GM12892 (cell line): ENCODE measurements at regions not wholly inside any gene's neighbourhood (a gene's known extent, or its start where the extent isn't known, plus 50 kb on each side); places are given as distances from the start of the nearest gene placed in this dataset.

Experiments
- POLR2A ChIP-seq: IDR thresholded peaks from 2 replicates; pipeline ENCODE4 v1.6.1; 2011; ENCODE audit warnings: low read depth, low read length, control low read depth
- POLR2AphosphoS5 ChIP-seq: IDR thresholded peaks from 2 replicates; pipeline ENCODE4 v1.6.1; 2011; ENCODE audit warnings: low read depth, low read length, control low read depth

DNA sequence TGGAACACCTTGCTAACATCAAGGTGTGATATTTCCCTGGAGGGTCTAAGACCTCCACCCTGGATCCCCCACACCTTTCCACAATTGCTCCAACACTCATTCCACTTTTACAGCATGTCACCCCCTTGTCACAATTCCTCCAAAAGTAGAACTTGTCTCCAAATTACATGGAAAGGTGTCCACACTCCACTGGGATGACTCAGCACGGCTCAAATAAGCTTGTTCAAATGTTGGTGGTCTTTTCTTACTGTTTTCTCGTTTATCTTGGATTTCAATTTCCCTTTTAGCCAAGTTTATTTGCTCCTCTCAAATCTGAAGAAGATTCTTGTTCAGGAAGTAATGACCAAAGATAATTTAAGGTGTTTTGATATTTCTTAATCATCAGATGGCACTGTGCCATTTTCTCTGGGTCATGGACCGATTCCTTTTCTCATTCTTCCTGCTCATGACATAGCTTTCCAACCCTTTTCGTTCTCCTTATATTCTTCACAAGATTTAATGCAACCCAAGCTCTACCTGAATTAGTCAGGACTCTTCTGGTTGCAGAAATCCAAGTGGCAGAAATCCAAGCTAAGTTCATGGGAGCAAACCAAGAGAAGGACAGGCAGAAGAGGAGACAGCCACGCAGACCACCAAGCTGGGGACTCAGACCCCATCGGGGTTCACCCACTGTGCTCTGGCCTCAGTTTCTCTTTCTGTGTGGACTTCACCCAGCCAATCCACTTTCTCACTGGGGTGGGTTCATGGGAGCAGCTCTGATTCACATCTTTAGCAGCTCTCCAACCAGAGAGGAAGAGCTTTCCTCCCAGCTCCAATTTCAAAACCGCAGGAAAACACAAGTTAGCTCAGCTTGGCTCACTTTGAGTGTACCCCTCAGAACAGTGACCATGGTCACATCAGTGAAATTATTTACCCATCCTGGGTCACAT, 110.5 kb upstream of the CDYL start:
- TF ChIP-seq POLR2A (no peak), POLR2AphosphoS5 (no peak)
